Hematopoietic multipotent progenitor cell treated with erythropoietin and hydrocortisone succinate and interleukin-3 and kit ligand, for 15 days (in vitro differentiated cells): ENCODE measurements at regions not wholly inside any gene's neighbourhood (a gene's known extent, or its start where the extent isn't known, plus 50 kb on each side); places are given as distances from the start of the nearest gene placed in this dataset.

ENCODE experiments used
- DNase-seq: peaks from one replicate; pipeline ENCODE4 v3.0.0-alpha.2; 2015; ENCODE audit warnings: low spot score

- DNase-seq = no peak
Measured at GRCh38 chr2:129729011-129729410, 250.5 kb upstream of the RAB6C start.

- no peak for DNase-seq
Measured at GRCh38 chr2:129729646-129730045, 249.8 kb upstream of the RAB6C start.

GRCh38 chr2:129730979-129731378 lies 248.5 kb upstream of the RAB6C start:
- DNase-seq = no peak

GRCh38 chr2:129731907-129732629 lies 247.4 kb upstream of the RAB6C start:
- DNase-seq = no peak

- DNase-seq = no peak
Measured at GRCh38 chr2:129732630-129733026, 246.8 kb upstream of the RAB6C start.

DNA sequence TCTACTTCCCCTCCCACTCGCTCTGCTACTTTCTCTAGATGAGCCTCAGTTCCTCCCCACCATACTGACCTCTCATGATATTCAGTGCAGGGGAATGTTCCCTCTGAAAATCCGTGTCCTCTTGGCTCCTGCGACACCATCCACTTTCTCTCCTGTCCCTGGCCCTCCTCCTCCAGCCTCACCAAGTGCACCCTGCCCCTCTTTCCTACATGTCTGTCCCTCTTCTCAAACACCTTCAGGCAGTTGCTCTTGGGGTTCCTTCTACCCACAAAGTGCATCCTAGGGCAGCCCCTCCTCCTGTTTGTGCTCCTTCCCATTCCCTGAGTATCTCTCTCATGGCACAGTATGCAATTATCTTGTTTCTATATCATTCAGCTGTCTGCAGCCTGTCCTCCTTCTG lies 246.4 kb upstream of the RAB6C start:
- DNase-seq = no peak

GRCh38 chr2:129733579-129733978 lies 245.9 kb upstream of the RAB6C start:
- DNase-seq = no peak

- no peak for DNase-seq
Measured at GRCh38 chr2:129734343-129735034, 245.0 kb upstream of the RAB6C start.

- DNase-seq = no peak
Measured at GRCh38 chr2:129735576-129735975, 243.9 kb upstream of the RAB6C start.

DNA sequence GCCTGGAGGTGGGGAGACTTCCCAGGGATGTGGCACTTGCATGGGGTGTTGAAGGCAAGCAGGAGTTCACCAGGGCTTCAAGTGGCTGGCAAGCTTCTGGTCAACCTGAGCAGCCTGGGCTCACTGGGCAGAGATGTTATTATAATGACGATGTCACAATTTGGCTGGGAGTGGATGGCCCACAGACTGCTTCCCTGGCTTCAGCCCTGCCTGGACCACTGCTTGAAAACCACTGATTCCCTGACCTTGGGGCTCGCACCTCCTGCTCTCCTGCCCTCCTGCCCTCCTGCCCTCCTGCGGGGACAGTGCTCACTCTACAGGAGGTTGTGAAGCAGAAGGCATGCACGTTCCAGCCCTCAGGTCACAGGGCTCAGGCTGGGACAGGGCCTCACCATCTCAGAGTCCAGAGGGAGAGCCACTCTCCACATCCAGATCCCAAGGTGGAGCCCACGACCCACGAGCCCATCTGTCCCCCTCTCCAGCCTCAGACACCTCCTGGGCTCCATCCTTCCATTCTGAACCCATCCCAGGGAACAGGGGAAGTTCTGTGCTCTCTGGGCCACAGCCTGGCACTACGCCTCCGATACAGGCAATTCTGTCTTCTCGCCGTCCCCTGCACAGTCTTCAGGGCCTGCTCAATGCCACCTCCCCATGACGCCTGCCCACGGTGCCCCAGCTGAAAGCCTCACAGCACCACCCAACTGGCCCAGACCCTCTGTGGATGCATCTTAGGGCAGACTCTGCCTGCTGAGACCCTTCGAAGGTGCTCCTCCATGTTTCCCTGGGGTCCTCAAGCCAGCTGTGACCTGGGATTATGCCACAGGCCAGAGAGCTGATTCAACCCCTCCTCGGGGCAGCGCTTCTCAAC lies 241.6 kb upstream of the RAB6C start:
- DNase-seq = no peak

DNA sequence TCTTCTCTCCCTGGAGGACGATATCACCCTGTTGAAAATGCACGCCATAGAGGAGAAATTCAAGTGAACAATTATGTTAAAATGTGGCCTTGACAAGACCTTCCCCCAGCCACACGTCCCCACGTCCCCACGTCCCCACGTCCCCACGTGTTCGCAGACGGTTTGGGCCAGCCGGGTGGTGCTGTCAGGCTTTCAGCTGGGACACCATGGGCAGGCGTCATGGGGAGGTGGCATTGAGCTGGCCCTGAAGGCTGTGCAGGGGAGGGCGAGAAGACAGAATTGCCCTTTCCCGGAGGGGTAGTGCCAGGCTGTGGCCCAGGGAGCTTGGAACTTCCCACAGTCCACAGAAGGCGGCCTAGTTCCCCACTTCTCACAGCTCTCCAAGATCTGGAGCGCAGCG lies 240.7 kb upstream of the RAB6C start:
- DNase-seq = no peak

- no peak for DNase-seq
Measured at GRCh38 chr2:129740504-129740903, 239.0 kb upstream of the RAB6C start.

- DNase-seq = no peak
Measured at GRCh38 chr2:129741165-129741564, 238.3 kb upstream of the RAB6C start.

GRCh38 chr2:129741623-129742022 lies 237.8 kb upstream of the RAB6C start:
- DNase-seq = no peak

DNA sequence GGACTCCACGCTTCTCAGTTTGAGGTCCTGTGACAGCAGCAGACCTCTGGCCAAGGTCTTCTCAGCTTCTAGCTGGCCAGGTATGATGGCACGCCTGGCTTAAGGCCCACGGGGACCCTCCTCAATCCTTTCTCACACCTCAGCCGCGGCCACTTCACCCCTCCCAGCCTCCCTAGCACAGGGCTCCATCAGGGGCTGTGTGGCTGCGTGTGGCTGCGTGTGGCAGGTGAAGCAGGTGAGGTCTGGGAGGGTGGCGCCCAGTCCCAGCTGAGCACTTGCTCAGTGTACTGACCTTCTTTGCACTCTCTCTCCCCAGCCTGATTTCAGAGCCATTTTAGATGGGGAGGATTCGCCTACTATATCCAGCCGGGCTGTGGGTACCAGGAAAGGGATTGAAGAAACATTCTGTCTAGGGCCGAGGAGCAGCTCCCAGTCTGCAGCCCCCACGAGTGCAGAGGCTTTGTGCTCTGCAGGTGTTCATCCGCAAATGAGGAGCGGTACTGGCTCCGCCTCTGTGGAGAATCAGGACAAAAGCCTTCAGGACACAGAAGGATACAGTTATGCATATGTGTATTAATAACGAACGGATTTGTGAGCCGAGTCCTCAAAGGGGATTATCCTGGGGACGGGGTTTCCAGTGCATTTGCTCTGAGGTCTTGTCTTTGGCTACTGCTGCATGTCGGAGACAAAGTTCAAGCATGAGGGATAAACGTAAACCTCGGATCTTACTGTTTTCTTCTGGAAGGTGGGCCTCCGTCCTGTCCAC lies 236.9 kb upstream of the RAB6C start:
- no peak for DNase-seq

DNA sequence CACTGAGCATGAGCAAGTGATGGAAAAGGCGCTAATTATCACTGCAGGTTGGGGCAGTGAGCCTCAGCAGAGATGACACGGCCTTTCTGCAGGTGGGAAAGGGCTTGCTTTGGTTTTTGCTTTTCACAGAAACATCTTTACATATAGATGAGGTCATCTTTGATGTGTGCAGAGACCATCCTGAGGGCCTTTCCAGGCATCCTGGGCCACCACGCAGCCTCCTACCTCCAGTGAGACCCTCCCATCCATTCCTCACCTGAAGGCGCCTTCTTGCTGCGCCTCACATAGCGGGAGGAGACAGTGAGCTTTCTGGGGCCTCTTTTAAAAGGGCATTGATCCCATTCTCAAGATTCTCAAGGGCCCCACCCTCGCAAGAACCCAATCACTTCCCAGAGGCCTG lies 235.3 kb upstream of the RAB6C start:
- no peak for DNase-seq

GRCh38 chr2:129744649-129745048 lies 234.8 kb upstream of the RAB6C start:
- DNase-seq = no peak

DNA sequence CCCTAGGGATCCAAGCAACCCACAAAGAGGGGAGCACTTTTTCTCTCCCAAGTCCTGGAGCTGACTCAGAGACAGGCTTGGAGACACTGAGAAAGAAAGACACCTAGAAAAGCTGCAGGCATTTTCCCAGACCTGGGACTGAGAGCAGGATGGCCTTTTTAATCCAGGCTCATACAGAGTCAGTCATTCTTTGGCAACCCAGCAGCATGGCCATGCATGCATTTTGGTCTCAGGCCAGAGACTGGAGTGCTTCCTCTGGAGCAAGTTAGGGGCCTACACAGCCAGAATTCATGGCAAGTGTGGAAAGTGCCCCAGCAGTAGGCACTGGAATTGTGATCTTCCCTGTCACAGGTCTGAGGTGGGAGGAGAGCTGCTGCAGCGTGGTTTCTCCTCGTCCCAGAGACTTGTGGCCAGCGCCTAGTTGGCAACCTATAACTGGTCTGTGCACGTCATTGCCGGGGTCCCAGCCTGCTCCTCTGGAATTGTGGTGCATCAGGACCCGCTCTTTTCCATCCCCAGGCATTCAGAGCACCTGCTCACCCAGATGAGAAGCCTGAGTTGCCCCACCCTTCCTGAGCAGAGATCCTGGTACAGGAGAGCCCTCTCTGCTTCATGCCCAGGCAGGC lies 231.9 kb upstream of the RAB6C start:
- no peak for DNase-seq

DNA sequence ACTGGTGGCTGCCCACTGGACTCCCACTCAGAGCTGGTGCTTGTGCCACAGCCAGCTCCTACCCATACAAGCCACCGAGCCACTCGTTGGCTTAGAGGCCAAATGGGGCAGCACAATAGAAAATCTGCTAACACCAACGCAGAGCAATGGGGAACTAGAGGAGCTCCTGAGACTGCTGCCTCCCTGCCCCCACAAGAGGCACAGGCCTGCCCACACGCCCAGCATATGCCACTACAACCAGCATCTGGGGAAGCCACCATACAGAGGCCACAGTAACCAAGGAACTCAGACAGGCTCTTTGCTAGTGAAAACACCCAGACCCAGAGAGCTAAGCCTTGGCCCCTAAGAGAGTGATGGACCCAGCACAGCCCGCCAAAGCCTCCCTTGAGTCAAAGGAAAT lies 231.2 kb upstream of the RAB6C start:
- no peak for DNase-seq

- no peak for DNase-seq
Measured at GRCh38 chr2:129748653-129749052, 230.8 kb upstream of the RAB6C start.

GRCh38 chr2:129751409-129751808 lies 228.1 kb upstream of the RAB6C start:
- no peak for DNase-seq

DNA sequence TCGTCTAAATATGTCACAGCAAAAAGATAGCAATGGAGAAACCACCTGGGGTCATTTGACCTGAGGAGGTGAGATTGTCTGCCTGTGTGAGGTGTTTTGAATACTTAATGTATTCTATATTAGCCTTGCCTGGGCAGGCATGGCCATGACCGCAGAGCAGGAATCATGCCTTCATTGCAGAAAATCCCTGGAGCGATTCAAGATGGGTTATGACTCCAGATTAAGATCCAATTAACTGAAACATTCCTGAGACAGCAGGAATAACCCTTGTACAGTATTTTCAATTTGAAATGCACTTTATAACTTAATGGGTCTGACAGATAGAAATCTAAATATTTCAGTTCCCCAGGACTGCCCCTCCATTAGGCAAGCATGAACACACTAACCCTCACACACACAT lies 227.3 kb upstream of the RAB6C start:
- no peak for DNase-seq
